ENCODE measurements at regions not wholly inside any gene's neighbourhood (a gene's known extent, or its start where the extent isn't known, plus 50 kb on each side); places are given as distances from the start of the nearest gene placed in this dataset.

GRCh38 chr14:23694949-23695663, 58.9 kb downstream of the DHRS2 start:
- H3K9ac ChIP-seq (ENCODE audit: low read length): peak overlapping the region; percentile 22

DNA sequence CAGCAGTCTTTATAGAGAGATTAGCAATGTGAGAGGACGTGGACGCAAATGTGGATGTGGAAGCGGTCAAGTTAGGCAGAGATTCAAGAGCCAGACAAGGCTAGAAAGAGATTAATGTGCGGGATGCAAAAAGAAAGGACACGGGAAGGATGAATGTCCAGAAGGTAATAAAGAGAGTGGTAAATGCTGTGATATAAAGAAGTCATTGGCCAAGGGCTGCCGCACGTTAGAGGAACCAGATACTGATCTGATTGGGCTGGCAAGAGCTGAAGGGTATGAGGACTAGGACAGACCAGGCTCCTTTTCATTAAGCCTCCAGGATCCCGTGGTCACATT, 59.5 kb downstream of the DHRS2 start:
- no peaks in the 10 kb centered on the region for H3K27me3 ChIP-seq (ENCODE audit: control insufficient read depth in 1 of 2, insufficient read depth in 2 of 2, low read length in 2 of 2)
- peaks cover 14% of the 10 kb centered on the region for H3K4me1 ChIP-seq (ENCODE audit: insufficient read depth, low read length)
- peak overlapping the region in 1 of 2 donors; percentile 69 for H3K4me3 ChIP-seq (ENCODE audit: low read depth in 1 of 2, low read length in 2 of 2)
- H3K9me3 ChIP-seq (ENCODE audit: low read length): no peaks in the 10 kb centered on the region
- peak overlapping the region; percentile 22 for H3K9ac ChIP-seq (ENCODE audit: low read length)
- peak overlapping the region; percentile 63 for H3K27ac ChIP-seq (ENCODE audit: low read depth, low read length)
- no peaks in the 10 kb centered on the region for H3K36me3 ChIP-seq (ENCODE audit: insufficient read depth, low read length)

More at GRCh38 chr14:23694949-23695663, 58.9 kb downstream of the DHRS2 start:
- peaks cover 14% of the 10 kb centered on the region for H3K4me1 ChIP-seq (ENCODE audit: insufficient read depth, low read length)
- no peaks in the 10 kb centered on the region for H3K27me3 ChIP-seq (ENCODE audit: control insufficient read depth in 1 of 2, insufficient read depth in 2 of 2, low read length in 2 of 2)
- peak overlapping the region; percentile 26 to 69 for H3K4me3 ChIP-seq (ENCODE audit: low read depth in 1 of 2, low read length in 2 of 2)
- H3K9me3 ChIP-seq (ENCODE audit: low read length): no peaks in the 10 kb centered on the region
- no peaks in the 10 kb centered on the region for H3K36me3 ChIP-seq (ENCODE audit: insufficient read depth, low read length)
- peak overlapping the region; percentile 63 for H3K27ac ChIP-seq (ENCODE audit: low read depth, low read length)

DNA sequence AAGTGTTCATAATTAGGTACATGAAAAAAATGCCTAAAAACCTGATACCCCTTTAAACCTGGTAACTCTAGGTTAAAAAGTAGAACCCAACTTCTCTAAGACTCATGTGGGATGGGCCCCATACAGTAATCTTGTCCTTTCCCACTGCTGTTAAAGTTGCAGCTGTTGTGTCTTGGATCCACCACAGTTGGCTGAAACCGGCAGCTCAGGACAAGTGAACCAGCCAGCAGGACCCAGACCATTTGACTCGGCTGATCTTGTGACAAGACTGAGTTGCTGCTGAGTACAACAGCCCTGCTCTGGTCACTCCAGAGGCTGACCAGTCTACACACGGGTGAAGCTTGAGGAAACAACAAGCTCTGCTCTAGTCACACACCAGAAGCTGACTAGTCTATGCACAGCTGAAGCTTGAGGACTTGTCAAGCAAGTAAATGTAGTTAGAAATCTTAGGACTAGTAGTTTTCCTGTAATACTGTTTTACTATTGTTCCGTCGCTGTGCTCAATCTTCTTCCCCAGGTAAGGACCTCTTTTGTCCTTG, 60.6 kb downstream of the DHRS2 start:
- H3K9me3 ChIP-seq (ENCODE audit: low read length): no peaks in the 10 kb centered on the region
- no peak overlapping the region for H3K27ac ChIP-seq (ENCODE audit: low read depth, low read length)
- H3K4me3 ChIP-seq (ENCODE audit: low read depth in 1 of 2, low read length in 2 of 2): no peak overlapping the region
- H3K4me1 ChIP-seq (ENCODE audit: insufficient read depth, low read length): peaks cover 14% of the 10 kb centered on the region
- no peaks in the 10 kb centered on the region for H3K27me3 ChIP-seq (ENCODE audit: control insufficient read depth in 1 of 2, insufficient read depth in 2 of 2, low read length in 2 of 2)
- H3K9ac ChIP-seq (ENCODE audit: low read length): no peak overlapping the region
- no peaks in the 10 kb centered on the region for H3K36me3 ChIP-seq (ENCODE audit: insufficient read depth, low read length)

DNA sequence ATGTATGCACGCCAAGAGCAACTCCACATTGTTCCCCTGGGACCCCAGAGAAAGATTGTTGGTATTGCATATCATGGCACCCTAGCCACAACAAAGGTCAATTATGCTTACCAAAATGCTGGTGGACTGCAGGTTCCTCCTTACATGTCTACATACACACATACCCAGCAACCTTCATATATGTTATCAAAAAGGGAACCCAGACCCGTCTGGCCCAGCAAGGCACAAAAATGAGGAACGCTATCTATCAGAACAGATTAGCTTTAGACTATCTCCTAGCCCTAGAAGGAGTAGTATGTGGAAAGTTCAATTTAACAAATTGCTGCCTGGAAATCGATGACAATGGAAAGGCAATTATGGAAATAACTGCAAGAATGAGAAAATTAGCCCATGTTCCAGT, 61.5 kb downstream of the DHRS2 start:
- no peaks in the 10 kb centered on the region for H3K36me3 ChIP-seq (ENCODE audit: insufficient read depth, low read length)
- H3K27ac ChIP-seq (ENCODE audit: low read depth, low read length): no peak overlapping the region
- H3K4me1 ChIP-seq (ENCODE audit: insufficient read depth, low read length): peaks cover 14% of the 10 kb centered on the region
- no peaks in the 10 kb centered on the region for H3K9me3 ChIP-seq (ENCODE audit: low read length)
- no peak overlapping the region for H3K4me3 ChIP-seq (ENCODE audit: low read depth in 1 of 2, low read length in 2 of 2)
- no peak overlapping the region for H3K9ac ChIP-seq (ENCODE audit: low read length)
- H3K27me3 ChIP-seq (ENCODE audit: control insufficient read depth in 1 of 2, insufficient read depth in 2 of 2, low read length in 2 of 2): no peaks in the 10 kb centered on the region

- no peaks in the 10 kb centered on the region for H3K36me3 ChIP-seq (ENCODE audit: insufficient read depth, low read length)
Observed at GRCh38 chr14:23702656-23703426, 66.7 kb downstream of the DHRS2 start.

DNA sequence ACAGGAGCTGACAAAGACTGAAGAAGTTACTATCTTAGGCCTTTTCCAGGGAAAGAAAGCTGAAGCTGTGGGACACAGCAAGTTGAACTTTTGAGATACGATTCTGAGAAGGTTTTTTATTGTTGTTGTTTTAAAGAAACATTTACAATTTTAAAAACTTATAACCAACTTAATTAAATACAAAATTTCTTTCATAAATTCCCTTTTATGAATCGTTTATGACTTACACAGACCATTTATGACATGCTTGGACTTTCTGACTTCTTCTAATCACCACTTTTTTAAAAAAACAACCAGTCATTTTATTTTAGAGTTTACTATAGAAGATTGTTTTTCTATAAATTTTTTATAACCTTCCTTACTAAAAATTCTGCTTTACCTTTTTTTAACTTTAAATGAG, 68.7 kb downstream of the DHRS2 start:
- no peaks in the 10 kb centered on the region for H3K27me3 ChIP-seq (ENCODE audit: control insufficient read depth in 1 of 2, insufficient read depth in 2 of 2, low read length in 2 of 2)
- no peaks in the 10 kb centered on the region for H3K9me3 ChIP-seq (ENCODE audit: low read length)
- H3K4me3 ChIP-seq (ENCODE audit: low read depth in 1 of 2, low read length in 2 of 2): no peak overlapping the region
- no peak overlapping the region for H3K27ac ChIP-seq (ENCODE audit: low read depth, low read length)
- H3K9ac ChIP-seq (ENCODE audit: low read length): no peak overlapping the region
- H3K36me3 ChIP-seq (ENCODE audit: insufficient read depth, low read length): no peaks in the 10 kb centered on the region
- no peaks in the 10 kb centered on the region for H3K4me1 ChIP-seq (ENCODE audit: insufficient read depth, low read length)

More at GRCh38 chr14:23702656-23703426, 66.7 kb downstream of the DHRS2 start:
- Histone ChIP-seq H3K4me1 (ENCODE audit: insufficient read depth, low read length) (no peaks in the 10 kb centered on the region), H3K4me3 (ENCODE audit: low read depth in 1 of 2, low read length in 2 of 2) (no peak overlapping the region), H3K27me3 (ENCODE audit: control insufficient read depth in 1 of 2, insufficient read depth in 2 of 2, low read length in 2 of 2) (no peaks in the 10 kb centered on the region), H3K9ac (ENCODE audit: low read length) (no peak overlapping the region), H3K9me3 (ENCODE audit: low read length) (no peaks in the 10 kb centered on the region), H3K27ac (ENCODE audit: low read depth, low read length) (no peak overlapping the region)

DNA sequence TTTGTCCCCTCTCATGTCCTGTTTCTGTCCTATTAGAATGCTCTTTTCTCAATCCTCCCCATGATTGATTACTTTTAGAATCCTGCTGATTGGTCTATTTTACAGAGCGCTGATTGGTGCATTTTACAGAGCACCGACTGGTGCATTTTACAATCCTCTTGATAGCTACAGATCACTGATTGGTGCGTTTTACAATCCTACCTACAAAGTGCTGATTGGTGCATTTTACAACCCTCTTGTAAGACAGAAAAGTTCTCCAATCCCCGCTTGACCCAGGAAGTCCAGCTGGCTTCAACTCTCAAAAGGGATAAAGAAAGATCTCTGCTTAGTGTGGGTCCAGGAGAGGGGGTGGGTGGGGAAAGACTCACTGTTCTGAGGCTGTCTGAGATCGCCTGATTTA, 71.3 kb downstream of the DHRS2 start:
- H3K27me3 ChIP-seq (ENCODE audit: control insufficient read depth in 1 of 2, insufficient read depth in 2 of 2, low read length in 2 of 2): no peaks in the 10 kb centered on the region
- H3K27ac ChIP-seq (ENCODE audit: low read depth, low read length): no peak overlapping the region
- H3K9ac ChIP-seq (ENCODE audit: low read length): no peak overlapping the region
- H3K9me3 ChIP-seq (ENCODE audit: low read length): no peaks in the 10 kb centered on the region
- no peaks in the 10 kb centered on the region for H3K4me1 ChIP-seq (ENCODE audit: insufficient read depth, low read length)
- no peak overlapping the region for H3K4me3 ChIP-seq (ENCODE audit: low read depth in 1 of 2, low read length in 2 of 2)
- H3K36me3 ChIP-seq (ENCODE audit: insufficient read depth, low read length): no peaks in the 10 kb centered on the region

DNA sequence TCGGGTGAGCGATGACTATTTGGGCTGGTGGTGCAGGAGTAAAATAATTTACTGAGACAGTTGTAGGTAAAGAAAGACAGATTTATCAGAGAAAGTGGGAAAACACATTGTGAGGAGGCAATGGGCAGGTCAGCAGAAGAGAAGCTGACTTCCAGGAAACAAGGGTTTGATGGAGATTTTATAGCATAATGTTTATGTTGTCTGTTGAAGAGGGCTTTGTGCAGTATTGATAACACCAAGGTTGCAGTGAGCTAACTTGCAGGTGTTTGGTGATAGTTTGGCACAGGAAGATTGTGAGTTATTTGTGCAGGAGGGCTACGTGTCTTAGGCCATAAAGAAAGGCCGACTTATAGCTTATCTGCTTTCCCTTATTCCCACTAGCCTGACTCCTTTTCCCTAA, 72.2 kb downstream of the DHRS2 start:
- H3K27ac ChIP-seq (ENCODE audit: low read depth, low read length): no peak overlapping the region
- H3K27me3 ChIP-seq (ENCODE audit: control insufficient read depth in 1 of 2, insufficient read depth in 2 of 2, low read length in 2 of 2): no peaks in the 10 kb centered on the region
- H3K9ac ChIP-seq (ENCODE audit: low read length): no peak overlapping the region
- H3K4me3 ChIP-seq (ENCODE audit: low read depth in 1 of 2, low read length in 2 of 2): no peak overlapping the region
- no peaks in the 10 kb centered on the region for H3K36me3 ChIP-seq (ENCODE audit: insufficient read depth, low read length)
- H3K9me3 ChIP-seq (ENCODE audit: low read length): no peaks in the 10 kb centered on the region
- no peaks in the 10 kb centered on the region for H3K4me1 ChIP-seq (ENCODE audit: insufficient read depth, low read length)

DNA sequence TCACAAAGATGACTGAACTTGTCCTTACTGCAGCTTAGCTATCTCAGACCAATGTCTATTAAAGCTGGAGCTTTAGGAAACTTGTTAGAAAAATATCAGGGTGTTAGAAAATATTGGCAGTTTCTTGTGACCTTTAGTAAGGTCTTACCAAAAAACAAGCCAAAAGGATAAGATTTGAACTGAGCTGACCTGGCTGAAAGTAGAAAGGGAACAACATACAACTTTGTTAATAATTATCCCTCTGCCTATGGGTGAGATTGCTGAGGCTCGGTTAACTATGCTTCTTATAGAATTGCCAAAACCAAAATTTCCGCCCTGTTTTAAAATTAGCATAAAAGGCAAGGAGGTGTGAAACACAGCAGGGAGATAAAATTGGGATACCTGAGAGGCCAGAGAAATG, 73.8 kb downstream of the DHRS2 start:
- Histone ChIP-seq H3K27ac (ENCODE audit: low read depth, low read length) (no peak overlapping the region), H3K4me1 (ENCODE audit: insufficient read depth, low read length) (no peaks in the 10 kb centered on the region), H3K27me3 (ENCODE audit: control insufficient read depth in 1 of 2, insufficient read depth in 2 of 2, low read length in 2 of 2) (no peaks in the 10 kb centered on the region), H3K9me3 (ENCODE audit: low read length) (no peaks in the 10 kb centered on the region), H3K36me3 (ENCODE audit: insufficient read depth, low read length) (no peaks in the 10 kb centered on the region), H3K4me3 (ENCODE audit: low read depth in 1 of 2, low read length in 2 of 2) (no peak overlapping the region), H3K9ac (ENCODE audit: low read length) (no peak overlapping the region)

DNA sequence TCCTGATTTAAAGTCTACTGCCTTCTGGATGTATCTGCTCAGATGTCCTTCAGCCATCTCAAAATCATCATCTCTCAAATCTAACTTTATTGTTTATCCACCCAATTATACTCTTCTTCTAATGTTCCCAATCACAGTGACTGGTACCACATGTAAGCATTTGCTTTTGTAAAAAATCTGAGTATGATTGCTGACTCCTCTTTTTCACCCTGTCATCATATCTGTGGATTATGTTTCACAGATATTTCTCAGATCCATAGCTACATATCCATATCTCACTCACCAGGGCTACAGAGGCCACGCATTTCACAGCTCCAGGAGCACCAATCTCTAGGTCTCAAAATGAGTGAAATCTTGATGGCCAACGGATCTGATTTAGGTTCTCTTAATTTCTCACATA, 76.1 kb downstream of the DHRS2 start:
- no peak overlapping the region for H3K4me3 ChIP-seq (ENCODE audit: low read depth in 1 of 2, low read length in 2 of 2)
- H3K4me1 ChIP-seq (ENCODE audit: insufficient read depth, low read length): no peaks in the 10 kb centered on the region

GRCh38 chr14:23719225-23719985, 83.2 kb downstream of the DHRS2 start:
- Histone ChIP-seq H3K4me3 (ENCODE audit: low read depth in 1 of 2, low read length in 2 of 2) (no peak overlapping the region), H3K4me1 (ENCODE audit: insufficient read depth, low read length) (no peaks in the 10 kb centered on the region), H3K27me3 (ENCODE audit: control insufficient read depth in 1 of 2, insufficient read depth in 2 of 2, low read length in 2 of 2) (no peaks in the 10 kb centered on the region), H3K36me3 (ENCODE audit: insufficient read depth, low read length) (no peaks in the 10 kb centered on the region), H3K27ac (ENCODE audit: low read depth, low read length) (no peak overlapping the region), H3K9ac (ENCODE audit: low read length) (no peak overlapping the region), H3K9me3 (ENCODE audit: low read length) (no peaks in the 10 kb centered on the region)

More for the DNA sequence above, 76.1 kb downstream of the DHRS2 start:
- no peak overlapping the region for H3K27ac ChIP-seq (ENCODE audit: low read depth, low read length)
- H3K9ac ChIP-seq (ENCODE audit: low read length): no peak overlapping the region
- no peaks in the 10 kb centered on the region for H3K27me3 ChIP-seq (ENCODE audit: control insufficient read depth in 1 of 2, insufficient read depth in 2 of 2, low read length in 2 of 2)
- H3K9me3 ChIP-seq (ENCODE audit: low read length): no peaks in the 10 kb centered on the region
- H3K36me3 ChIP-seq (ENCODE audit: insufficient read depth, low read length): no peaks in the 10 kb centered on the region

Measured in muscle layer of colon (tissue), 2 donors.